PFSK-1 (cell line): ENCODE measurements at regions not wholly inside any gene's neighbourhood (a gene's known extent, or its start where the extent isn't known, plus 50 kb on each side); places are given as distances from the start of the nearest gene placed in this dataset.

Experiments
- FOXP2 ChIP-seq: optimal IDR thresholded peaks from 2 replicates; pipeline ENCODE3; 2011; ENCODE audit warnings: borderline replicate concordance, control low read depth, inconsistent platforms; ENCODE audit not compliant: insufficient read depth; ENCODE audit errors: extremely low read length, extremely low read depth
- POLR2AphosphoS5 ChIP-seq: IDR thresholded peaks from 2 replicates; pipeline ENCODE4 v1.6.1; 2012; ENCODE audit warnings: low read depth, mild to moderate bottlenecking, control low read depth, low read length, moderate library complexity
- SIN3A ChIP-seq: IDR thresholded peaks from 2 replicates; pipeline ENCODE4 v1.6.1; 2012; ENCODE audit warnings: mild to moderate bottlenecking, low read length, moderate library complexity, borderline replicate concordance; ENCODE audit not compliant: insufficient read depth
- TAF1 ChIP-seq: IDR thresholded peaks from 2 replicates; pipeline ENCODE4 v1.6.1; 2012; ENCODE audit warnings: low read length, control low read depth, borderline replicate concordance; ENCODE audit not compliant: insufficient read depth
- TF ChIP-seq, protein P1 (sequence below), 2 experiments: IDR thresholded peaks; 2 replicates each; pipeline versions ENCODE4 v1.6.1 to v1.8.0; 2011 to 2012; ENCODE audit warnings: low read depth in 2 of 2, low read length in 2 of 2, control low read depth in 1 of 2, inconsistent platforms in 1 of 2, mild to moderate bottlenecking in 1 of 2, moderate library complexity in 1 of 2; ENCODE audit not compliant: insufficient read depth in 1 of 2

DNA sequence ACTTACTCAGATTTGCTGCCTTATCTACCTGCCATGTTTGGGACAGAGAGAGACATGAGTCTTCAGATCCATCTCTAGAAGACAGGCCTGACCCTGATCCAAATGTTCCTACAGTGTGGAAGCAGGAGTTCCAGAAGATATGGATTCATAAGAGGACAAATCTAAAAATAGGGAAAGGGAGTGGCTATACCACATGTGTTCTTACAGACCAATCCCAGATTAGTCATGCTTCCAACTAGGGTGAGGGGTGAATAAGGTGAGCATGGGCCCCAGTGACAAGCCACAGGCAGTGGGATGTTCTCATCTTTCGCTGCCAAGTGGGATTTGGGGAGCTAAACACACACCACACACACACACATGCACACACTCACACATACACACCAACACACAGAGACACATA is 670.7 kb upstream of the CITED2 start:
- no peak for TF ChIP-seq TAF1
- no peak for TF ChIP-seq POLR2AphosphoS5
- TF ChIP-seq, protein P1, sequence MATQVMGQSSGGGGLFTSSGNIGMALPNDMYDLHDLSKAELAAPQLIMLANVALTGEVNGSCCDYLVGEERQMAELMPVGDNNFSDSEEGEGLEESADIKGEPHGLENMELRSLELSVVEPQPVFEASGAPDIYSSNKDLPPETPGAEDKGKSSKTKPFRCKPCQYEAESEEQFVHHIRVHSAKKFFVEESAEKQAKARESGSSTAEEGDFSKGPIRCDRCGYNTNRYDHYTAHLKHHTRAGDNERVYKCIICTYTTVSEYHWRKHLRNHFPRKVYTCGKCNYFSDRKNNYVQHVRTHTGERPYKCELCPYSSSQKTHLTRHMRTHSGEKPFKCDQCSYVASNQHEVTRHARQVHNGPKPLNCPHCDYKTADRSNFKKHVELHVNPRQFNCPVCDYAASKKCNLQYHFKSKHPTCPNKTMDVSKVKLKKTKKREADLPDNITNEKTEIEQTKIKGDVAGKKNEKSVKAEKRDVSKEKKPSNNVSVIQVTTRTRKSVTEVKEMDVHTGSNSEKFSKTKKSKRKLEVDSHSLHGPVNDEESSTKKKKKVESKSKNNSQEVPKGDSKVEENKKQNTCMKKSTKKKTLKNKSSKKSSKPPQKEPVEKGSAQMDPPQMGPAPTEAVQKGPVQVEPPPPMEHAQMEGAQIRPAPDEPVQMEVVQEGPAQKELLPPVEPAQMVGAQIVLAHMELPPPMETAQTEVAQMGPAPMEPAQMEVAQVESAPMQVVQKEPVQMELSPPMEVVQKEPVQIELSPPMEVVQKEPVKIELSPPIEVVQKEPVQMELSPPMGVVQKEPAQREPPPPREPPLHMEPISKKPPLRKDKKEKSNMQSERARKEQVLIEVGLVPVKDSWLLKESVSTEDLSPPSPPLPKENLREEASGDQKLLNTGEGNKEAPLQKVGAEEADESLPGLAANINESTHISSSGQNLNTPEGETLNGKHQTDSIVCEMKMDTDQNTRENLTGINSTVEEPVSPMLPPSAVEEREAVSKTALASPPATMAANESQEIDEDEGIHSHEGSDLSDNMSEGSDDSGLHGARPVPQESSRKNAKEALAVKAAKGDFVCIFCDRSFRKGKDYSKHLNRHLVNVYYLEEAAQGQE (IDR thresholded peaks at IDR 0.05; ENCODE audit: insufficient read depth in 1 of 2, low read depth in 2 of 2, low read length in 2 of 2), result no peak
- TF ChIP-seq SIN3A, result no peak
- TF ChIP-seq FOXP2, result no peak
